ENCODE measurements at regions not wholly inside any gene's neighbourhood (a gene's known extent, or its start where the extent isn't known, plus 50 kb on each side); places are given as distances from the start of the nearest gene placed in this dataset.

- Histone ChIP-seq H3K27me3 (ENCODE audit: control insufficient read depth, insufficient read depth, low read length) (no peaks in the 10 kb centered on the region), H3K9me3 (ENCODE audit: control insufficient read depth, insufficient read depth, low read depth, low read length) (no peaks in the 10 kb centered on the region), H3K79me2 (ENCODE audit: control insufficient read depth, insufficient read depth, low read length) (no peaks in the 10 kb centered on the region), H3K4me2 (ENCODE audit: extremely low read depth, insufficient read depth, low read length) (no peak overlapping the region), H3K27ac (ENCODE audit: insufficient read depth, low read length) (no peak overlapping the region), H3K36me3 (ENCODE audit: control insufficient read depth, insufficient read depth, low read length) (no peaks in the 10 kb centered on the region), H3K4me1 (ENCODE audit: control insufficient read depth, extremely low read depth, insufficient read depth, low read length) (peaks cover 15% of the 10 kb centered on the region), H4K20me1 (ENCODE audit: control insufficient read depth, extremely low read depth, insufficient read depth, low read length) (no peaks in the 10 kb centered on the region), H3K4me3 (replicated peaks in 1 of 4; ENCODE audit: control extremely low read depth in 1 of 4, insufficient read depth in 1 of 4, low read depth in 3 of 4, low read length in 4 of 4) (no peak overlapping the region), H2AFZ (ENCODE audit: low read length) (no peak overlapping the region), H3K9ac (ENCODE audit: insufficient read depth, low read length) (no peak overlapping the region)
- TF ChIP-seq EZH2 (IDR thresholded peaks at IDR 0.05; ENCODE audit: low read length, missing control alignments), result no peak
- no peak for TF ChIP-seq CTCF (conservative IDR thresholded peaks at IDR 0.05 in 1 of 2, IDR thresholded peaks at IDR 0.05 in 1 of 2; ENCODE audit: low read depth in 1 of 2, low read length in 2 of 2)
- peak in 1 of 2 donors; percentile 90 for DNase-seq (ENCODE audit: low read depth in 2 of 2)
Observed at GRCh38 chr6:133630651-133631050, 258.3 kb upstream of the TCF21 start.

GRCh38 chr6:133631421-133631820, 257.5 kb upstream of the TCF21 start:
- H3K4me3 ChIP-seq (replicated peaks in 1 of 4; ENCODE audit: control extremely low read depth in 1 of 4, insufficient read depth in 1 of 4, low read depth in 3 of 4, low read length in 4 of 4), result no peak overlapping the region
- H4K20me1 ChIP-seq (ENCODE audit: control insufficient read depth, extremely low read depth, insufficient read depth, low read length), result no peaks in the 10 kb centered on the region
- no peak overlapping the region for H2AFZ ChIP-seq (ENCODE audit: low read length)
- no peak overlapping the region for H3K27ac ChIP-seq (ENCODE audit: insufficient read depth, low read length)
- peak overlapping the region; percentile 58 for H3K4me2 ChIP-seq (ENCODE audit: extremely low read depth, insufficient read depth, low read length)
- no peak overlapping the region for H3K9ac ChIP-seq (ENCODE audit: insufficient read depth, low read length)
- H3K79me2 ChIP-seq (ENCODE audit: control insufficient read depth, insufficient read depth, low read length), result no peaks in the 10 kb centered on the region
- no peaks in the 10 kb centered on the region for H3K36me3 ChIP-seq (ENCODE audit: control insufficient read depth, insufficient read depth, low read length)
- DNase-seq (ENCODE audit: low read depth in 2 of 2), result peak; percentile 69 to 73
- no peaks in the 10 kb centered on the region for H3K9me3 ChIP-seq (ENCODE audit: control insufficient read depth, insufficient read depth, low read depth, low read length)
- H3K27me3 ChIP-seq (ENCODE audit: control insufficient read depth, insufficient read depth, low read length), result no peaks in the 10 kb centered on the region
- peaks cover 15% of the 10 kb centered on the region for H3K4me1 ChIP-seq (ENCODE audit: control insufficient read depth, extremely low read depth, insufficient read depth, low read length)
- TF ChIP-seq EZH2 (IDR thresholded peaks at IDR 0.05; ENCODE audit: low read length, missing control alignments) (no peak), CTCF (conservative IDR thresholded peaks at IDR 0.05 in 1 of 2, IDR thresholded peaks at IDR 0.05 in 1 of 2; ENCODE audit: low read depth in 1 of 2, low read length in 2 of 2) (peak in 1 of 2 donors; percentile 38)

GRCh38 chr6:133632206-133632605, 256.7 kb upstream of the TCF21 start:
- Histone ChIP-seq H3K9ac (ENCODE audit: insufficient read depth, low read length) (no peak overlapping the region), H3K36me3 (ENCODE audit: control insufficient read depth, insufficient read depth, low read length) (no peaks in the 10 kb centered on the region), H3K27ac (ENCODE audit: insufficient read depth, low read length) (no peak overlapping the region), H3K27me3 (ENCODE audit: control insufficient read depth, insufficient read depth, low read length) (no peaks in the 10 kb centered on the region), H3K9me3 (ENCODE audit: control insufficient read depth, insufficient read depth, low read depth, low read length) (no peaks in the 10 kb centered on the region), H3K4me2 (ENCODE audit: extremely low read depth, insufficient read depth, low read length) (peak overlapping the region; percentile 23), H2AFZ (ENCODE audit: low read length) (no peak overlapping the region), H3K79me2 (ENCODE audit: control insufficient read depth, insufficient read depth, low read length) (no peaks in the 10 kb centered on the region), H4K20me1 (ENCODE audit: control insufficient read depth, extremely low read depth, insufficient read depth, low read length) (no peaks in the 10 kb centered on the region), H3K4me1 (ENCODE audit: control insufficient read depth, extremely low read depth, insufficient read depth, low read length) (peaks cover 16% of the 10 kb centered on the region), H3K4me3 (replicated peaks in 1 of 4; ENCODE audit: control extremely low read depth in 1 of 4, insufficient read depth in 1 of 4, low read depth in 3 of 4, low read length in 4 of 4) (no peak overlapping the region)
- no peak for TF ChIP-seq CTCF (conservative IDR thresholded peaks at IDR 0.05 in 1 of 2, IDR thresholded peaks at IDR 0.05 in 1 of 2; ENCODE audit: low read depth in 1 of 2, low read length in 2 of 2)
- no peak for TF ChIP-seq EZH2 (IDR thresholded peaks at IDR 0.05; ENCODE audit: low read length, missing control alignments)
- DNase-seq (ENCODE audit: low read depth in 2 of 2), result peak; percentile 52 to 60

All from fibroblast of lung (primary cell).